Retinal pigment epithelial cell (primary cell): ENCODE measurements at regions not wholly inside any gene's neighbourhood (a gene's known extent, or its start where the extent isn't known, plus 50 kb on each side); places are given as distances from the start of the nearest gene placed in this dataset.
A peak's percentile ranks its signal among the peaks of the same experiment; 100 is the strongest.

ENCODE experiments used
- DNase-seq: peaks from one replicate; pipeline ENCODE4 v3.0.0-alpha.2; 2010; ENCODE audit warnings: low read depth
- H3K4me3 ChIP-seq: 2 replicates; pipeline ENCODE4 v1.5.1; 2011; ENCODE audit warnings: mild to moderate bottlenecking, low read length, control low read depth, moderate library complexity
- TF ChIP-seq, protein P1 (sequence below): conservative IDR thresholded peaks from 2 replicates; pipeline ENCODE4 v1.5.1; 2011; ENCODE audit warnings: low read depth, low read length, control low read depth, inconsistent platforms

- TF ChIP-seq, protein P1, sequence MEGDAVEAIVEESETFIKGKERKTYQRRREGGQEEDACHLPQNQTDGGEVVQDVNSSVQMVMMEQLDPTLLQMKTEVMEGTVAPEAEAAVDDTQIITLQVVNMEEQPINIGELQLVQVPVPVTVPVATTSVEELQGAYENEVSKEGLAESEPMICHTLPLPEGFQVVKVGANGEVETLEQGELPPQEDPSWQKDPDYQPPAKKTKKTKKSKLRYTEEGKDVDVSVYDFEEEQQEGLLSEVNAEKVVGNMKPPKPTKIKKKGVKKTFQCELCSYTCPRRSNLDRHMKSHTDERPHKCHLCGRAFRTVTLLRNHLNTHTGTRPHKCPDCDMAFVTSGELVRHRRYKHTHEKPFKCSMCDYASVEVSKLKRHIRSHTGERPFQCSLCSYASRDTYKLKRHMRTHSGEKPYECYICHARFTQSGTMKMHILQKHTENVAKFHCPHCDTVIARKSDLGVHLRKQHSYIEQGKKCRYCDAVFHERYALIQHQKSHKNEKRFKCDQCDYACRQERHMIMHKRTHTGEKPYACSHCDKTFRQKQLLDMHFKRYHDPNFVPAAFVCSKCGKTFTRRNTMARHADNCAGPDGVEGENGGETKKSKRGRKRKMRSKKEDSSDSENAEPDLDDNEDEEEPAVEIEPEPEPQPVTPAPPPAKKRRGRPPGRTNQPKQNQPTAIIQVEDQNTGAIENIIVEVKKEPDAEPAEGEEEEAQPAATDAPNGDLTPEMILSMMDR = no peak
- no peak for DNase-seq
- no peak overlapping the region for H3K4me3 ChIP-seq
These were observed 992.3 kb downstream of the STPG2 start for GRCh38 chr4:97150966-97151365.

GRCh38 chr4:97152149-97152548 lies 991.1 kb downstream of the STPG2 start:
- no peak overlapping the region for H3K4me3 ChIP-seq
- no peak for DNase-seq
- TF ChIP-seq, protein P1 = no peak

GRCh38 chr4:97153042-97153441 lies 990.2 kb downstream of the STPG2 start:
- TF ChIP-seq, protein P1 = peak; percentile 48
- DNase-seq = peak; percentile 25
- H3K4me3 ChIP-seq = no peak overlapping the region

- TF ChIP-seq, protein P1 = no peak
- DNase-seq = no peak
- H3K4me3 ChIP-seq = no peak overlapping the region
These were observed 983.7 kb downstream of the STPG2 start for GRCh38 chr4:97159625-97160024.

GRCh38 chr4:97185233-97185632 lies 958.0 kb downstream of the STPG2 start:
- no peak overlapping the region for H3K4me3 ChIP-seq
- no peak for DNase-seq
- TF ChIP-seq, protein P1 = no peak

- TF ChIP-seq, protein P1 = no peak
- H3K4me3 ChIP-seq = no peak overlapping the region
- no peak for DNase-seq
These were observed 946.2 kb downstream of the STPG2 start for GRCh38 chr4:97197106-97197505.

- DNase-seq = no peak
- TF ChIP-seq, protein P1 = no peak
- no peak overlapping the region for H3K4me3 ChIP-seq
These were observed 934.5 kb downstream of the STPG2 start for GRCh38 chr4:97208749-97209148.
